ENCODE measurements at regions not wholly inside any gene's neighbourhood (a gene's known extent, or its start where the extent isn't known, plus 50 kb on each side); places are given as distances from the start of the nearest gene placed in this dataset.

GRCh38 chr16:6249863-6250262, 1082.8 kb upstream of the RBFOX1 start:
- TF ChIP-seq POLR2AphosphoS5 (IDR thresholded peaks at IDR 0.05; ENCODE audit: borderline replicate concordance, low read depth, low read length): no peak
- TF ChIP-seq EZH2 (IDR thresholded peaks at IDR 0.05): no peak
- no peak for TF ChIP-seq FOXP2 (optimal IDR thresholded peaks at IDR 0.05; ENCODE audit: control extremely low read depth, extremely low read length, insufficient read depth)

All from SK-N-MC (cell line).